ENCODE measurements at regions not wholly inside any gene's neighbourhood (a gene's known extent, or its start where the extent isn't known, plus 50 kb on each side); places are given as distances from the start of the nearest gene placed in this dataset.
"Not testable (repeated sequence)": the region's sequence is repeated elsewhere in the genome, so short reads cannot be mapped to it uniquely, and the experiment has no call there.

DNA sequence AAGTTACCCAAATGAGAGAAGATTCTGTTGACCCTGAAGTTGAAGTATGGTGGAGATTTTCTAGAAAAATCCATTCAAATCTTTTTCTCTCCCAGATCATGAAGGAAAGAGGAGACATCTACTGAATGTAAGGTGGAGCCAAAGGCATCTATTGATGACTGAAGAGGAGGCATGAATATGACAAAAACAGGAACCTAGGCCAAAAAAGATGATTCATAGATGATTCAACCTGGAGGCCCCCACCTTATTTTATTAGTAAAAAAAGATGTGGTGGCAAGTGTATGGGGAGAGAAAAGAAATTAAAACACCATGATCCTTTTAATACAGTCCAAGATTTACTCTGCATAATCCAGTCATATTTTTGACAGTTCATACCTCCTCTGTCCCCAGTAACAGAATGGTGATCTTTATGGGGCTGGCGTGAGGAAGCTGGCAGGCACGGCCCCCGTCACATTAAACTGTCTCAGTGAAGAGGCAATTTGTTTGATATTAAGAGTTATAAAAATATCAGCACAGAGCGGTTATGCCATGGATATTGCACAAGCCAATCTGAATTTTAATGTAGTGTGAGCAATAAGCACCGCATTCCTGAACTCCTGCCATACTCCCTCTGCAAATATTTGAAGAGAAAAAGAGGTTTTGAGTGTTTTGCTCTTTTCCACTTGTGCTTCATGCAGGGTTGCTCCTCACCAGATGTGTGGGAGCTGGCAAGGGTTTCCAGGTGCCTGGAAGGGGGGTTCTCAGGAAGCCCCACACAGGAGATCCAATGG is 94.4 kb downstream of the TRIM43 start:
- TF ChIP-seq, protein P1, sequence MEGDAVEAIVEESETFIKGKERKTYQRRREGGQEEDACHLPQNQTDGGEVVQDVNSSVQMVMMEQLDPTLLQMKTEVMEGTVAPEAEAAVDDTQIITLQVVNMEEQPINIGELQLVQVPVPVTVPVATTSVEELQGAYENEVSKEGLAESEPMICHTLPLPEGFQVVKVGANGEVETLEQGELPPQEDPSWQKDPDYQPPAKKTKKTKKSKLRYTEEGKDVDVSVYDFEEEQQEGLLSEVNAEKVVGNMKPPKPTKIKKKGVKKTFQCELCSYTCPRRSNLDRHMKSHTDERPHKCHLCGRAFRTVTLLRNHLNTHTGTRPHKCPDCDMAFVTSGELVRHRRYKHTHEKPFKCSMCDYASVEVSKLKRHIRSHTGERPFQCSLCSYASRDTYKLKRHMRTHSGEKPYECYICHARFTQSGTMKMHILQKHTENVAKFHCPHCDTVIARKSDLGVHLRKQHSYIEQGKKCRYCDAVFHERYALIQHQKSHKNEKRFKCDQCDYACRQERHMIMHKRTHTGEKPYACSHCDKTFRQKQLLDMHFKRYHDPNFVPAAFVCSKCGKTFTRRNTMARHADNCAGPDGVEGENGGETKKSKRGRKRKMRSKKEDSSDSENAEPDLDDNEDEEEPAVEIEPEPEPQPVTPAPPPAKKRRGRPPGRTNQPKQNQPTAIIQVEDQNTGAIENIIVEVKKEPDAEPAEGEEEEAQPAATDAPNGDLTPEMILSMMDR (IDR thresholded peaks at IDR 0.05; ENCODE audit: extremely low read depth in 1 of 2, insufficient read depth in 1 of 2, low read depth in 1 of 2, low read length in 2 of 2) = not testable (repeated sequence)
- not testable (repeated sequence) for TF ChIP-seq EZH2 (IDR thresholded peaks at IDR 0.05; ENCODE audit: borderline replicate concordance, low read depth, low read length, severe bottlenecking)

Data from endothelial cell of umbilical vein (primary cell).